Keratinocyte (primary cell): ENCODE measurements at regions not wholly inside any gene's neighbourhood (a gene's known extent, or its start where the extent isn't known, plus 50 kb on each side); places are given as distances from the start of the nearest gene placed in this dataset.

ENCODE experiments used
- EZH2 ChIP-seq: IDR thresholded peaks from one replicate; pipeline ENCODE4 v1.6.1; 2012; ENCODE audit warnings: inconsistent platforms, mild to moderate bottlenecking, low read length, moderate library complexity
- TF ChIP-seq, protein P1 (sequence below), 3 experiments: IDR thresholded peaks in 1 of 3; conservative IDR thresholded peaks in 1 of 3; optimal IDR thresholded peaks in 1 of 3; 2 replicates in 2 of 3; 3 replicates in 1 of 3; pipeline versions ENCODE3 to v1.5.1; 2011; ENCODE audit warnings: low read length in 3 of 3, mild to moderate bottlenecking in 3 of 3, moderate library complexity in 2 of 3, control low read depth in 1 of 3, inconsistent platforms in 1 of 3; ENCODE audit not compliant: insufficient read depth in 2 of 3; ENCODE audit errors: extremely low read depth in 1 of 3

DNA sequence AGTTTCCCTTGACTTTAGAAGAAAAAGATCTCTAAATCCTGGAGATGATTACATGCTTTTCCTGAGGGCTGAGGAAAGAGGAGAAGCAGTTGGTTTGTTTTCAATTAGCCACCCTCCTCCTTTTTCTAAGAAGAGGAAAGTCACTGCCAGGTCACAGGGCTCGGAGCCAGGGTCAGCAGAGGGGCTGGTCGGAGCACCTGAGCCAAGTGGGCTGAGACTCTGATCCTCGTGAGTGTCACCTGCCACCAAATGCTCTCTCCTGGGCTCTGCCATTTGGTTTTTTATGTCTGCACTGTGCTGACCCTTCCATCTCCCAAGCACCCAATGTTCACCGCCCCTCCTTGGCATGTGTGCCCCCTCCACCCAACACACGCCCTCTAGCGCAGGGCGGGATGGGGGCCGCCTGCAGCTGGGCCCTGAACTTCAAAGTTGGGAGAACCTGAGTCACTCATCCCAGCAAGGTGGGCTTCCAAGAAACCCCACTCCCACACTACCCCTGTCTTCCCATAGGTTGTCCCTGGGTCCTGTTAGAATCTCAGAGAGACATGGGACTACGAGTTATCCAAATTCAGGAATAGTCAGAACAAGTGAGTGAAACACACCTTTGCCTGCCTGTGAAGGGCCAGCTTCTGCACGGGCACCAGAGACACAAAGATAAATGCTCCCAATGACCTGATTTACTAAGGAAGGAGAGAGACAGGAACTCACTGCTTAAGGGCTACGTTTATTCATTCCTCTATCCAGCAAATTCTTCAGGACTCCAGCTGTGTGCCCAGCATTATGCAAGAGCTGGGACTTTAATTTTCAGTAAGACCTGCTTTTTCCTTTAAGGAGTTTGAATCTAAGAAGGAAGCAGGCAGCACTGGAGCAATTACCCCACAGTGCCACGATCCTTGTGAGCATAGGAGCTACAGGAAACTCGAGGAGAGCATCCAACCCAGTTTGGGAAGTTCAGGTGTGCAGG is 127.5 kb downstream of the RHOU start:
- TF ChIP-seq, protein P1, sequence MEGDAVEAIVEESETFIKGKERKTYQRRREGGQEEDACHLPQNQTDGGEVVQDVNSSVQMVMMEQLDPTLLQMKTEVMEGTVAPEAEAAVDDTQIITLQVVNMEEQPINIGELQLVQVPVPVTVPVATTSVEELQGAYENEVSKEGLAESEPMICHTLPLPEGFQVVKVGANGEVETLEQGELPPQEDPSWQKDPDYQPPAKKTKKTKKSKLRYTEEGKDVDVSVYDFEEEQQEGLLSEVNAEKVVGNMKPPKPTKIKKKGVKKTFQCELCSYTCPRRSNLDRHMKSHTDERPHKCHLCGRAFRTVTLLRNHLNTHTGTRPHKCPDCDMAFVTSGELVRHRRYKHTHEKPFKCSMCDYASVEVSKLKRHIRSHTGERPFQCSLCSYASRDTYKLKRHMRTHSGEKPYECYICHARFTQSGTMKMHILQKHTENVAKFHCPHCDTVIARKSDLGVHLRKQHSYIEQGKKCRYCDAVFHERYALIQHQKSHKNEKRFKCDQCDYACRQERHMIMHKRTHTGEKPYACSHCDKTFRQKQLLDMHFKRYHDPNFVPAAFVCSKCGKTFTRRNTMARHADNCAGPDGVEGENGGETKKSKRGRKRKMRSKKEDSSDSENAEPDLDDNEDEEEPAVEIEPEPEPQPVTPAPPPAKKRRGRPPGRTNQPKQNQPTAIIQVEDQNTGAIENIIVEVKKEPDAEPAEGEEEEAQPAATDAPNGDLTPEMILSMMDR (optimal IDR thresholded peaks at IDR 0.05 in 1 of 3, IDR thresholded peaks at IDR 0.05 in 1 of 3, conservative IDR thresholded peaks at IDR 0.05 in 1 of 3; ENCODE audit: extremely low read depth in 1 of 3, insufficient read depth in 2 of 3, low read length in 3 of 3), result no peak
- TF ChIP-seq EZH2, result no peak
